ENCODE measurements at regions not wholly inside any gene's neighbourhood (a gene's known extent, or its start where the extent isn't known, plus 50 kb on each side); places are given as distances from the start of the nearest gene placed in this dataset.
A peak's percentile ranks its signal among the peaks of the same experiment; 100 is the strongest.
"Not testable (repeated sequence)": the region's sequence is repeated elsewhere in the genome, so short reads cannot be mapped to it uniquely, and the experiment has no call there.

GRCh38 chr6:137625100-137625661, 131.0 kb upstream of the OLIG3 start:
- DNase-seq = no peak

DNA sequence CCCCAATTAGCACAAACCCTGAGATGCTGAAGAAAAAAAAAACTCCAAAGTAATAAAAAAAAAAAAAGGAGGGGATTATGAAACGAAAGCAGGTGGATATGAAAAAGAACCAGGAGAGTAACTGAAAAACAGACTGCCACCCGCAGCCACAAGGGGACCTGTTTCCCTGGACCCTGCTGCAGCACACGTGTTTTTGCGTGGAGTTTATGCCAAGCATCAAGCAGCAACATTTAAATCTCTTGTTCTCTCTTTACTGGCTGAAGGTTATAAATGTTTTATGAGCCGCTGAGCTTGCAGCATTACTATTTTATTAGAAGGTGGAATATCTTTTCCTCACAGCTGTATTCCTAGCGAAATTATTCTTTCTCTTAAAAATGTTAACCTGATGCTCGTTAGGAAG, 131.6 kb upstream of the OLIG3 start:
- DNase-seq = no peak

- no peak for DNase-seq
Measured at GRCh38 chr6:137630666-137631065, 136.5 kb upstream of the OLIG3 start.

DNA sequence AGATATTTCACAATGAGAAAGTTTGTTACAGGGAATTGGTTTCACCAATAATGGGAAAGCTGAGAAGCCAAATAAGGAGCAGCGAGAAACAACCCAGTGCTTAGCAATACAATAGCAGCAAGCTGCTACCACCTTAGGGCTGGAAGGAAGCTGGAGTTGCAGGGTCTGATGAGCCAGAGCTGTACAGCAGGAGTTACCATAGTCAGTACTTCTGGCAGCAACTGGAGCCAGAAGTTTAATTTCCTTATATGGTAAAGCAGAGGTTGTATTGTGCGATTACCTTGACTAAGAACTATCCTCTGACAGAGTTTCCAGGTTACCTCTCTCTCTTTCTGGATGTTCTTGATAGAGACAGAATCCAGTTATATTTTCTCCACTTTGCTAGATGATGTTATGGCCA, 137.1 kb upstream of the OLIG3 start:
- peak; percentile 68 for DNase-seq

DNA sequence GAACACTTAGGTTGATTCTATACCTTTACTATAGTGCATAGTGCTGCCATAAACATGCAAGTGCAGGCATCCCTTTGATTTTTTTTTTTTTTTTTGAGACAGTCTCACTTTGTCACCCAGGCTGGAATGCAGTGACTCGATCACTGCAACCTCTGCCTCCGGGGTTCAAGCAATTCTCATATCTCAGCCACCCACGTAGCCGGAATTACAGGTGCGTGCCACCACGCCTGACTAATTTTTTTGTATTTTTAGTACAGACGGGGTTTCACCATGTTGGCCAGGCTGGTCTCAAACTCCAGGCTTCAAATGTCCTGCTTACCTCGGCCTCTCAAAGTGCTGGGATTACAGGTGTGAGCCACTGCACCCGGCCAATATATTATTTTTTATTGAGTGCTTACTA, 140.0 kb upstream of the OLIG3 start:
- DNase-seq = not testable (repeated sequence)

- peak; percentile 96 for DNase-seq
Measured at GRCh38 chr6:137637121-137637520, 142.9 kb upstream of the OLIG3 start.

DNA sequence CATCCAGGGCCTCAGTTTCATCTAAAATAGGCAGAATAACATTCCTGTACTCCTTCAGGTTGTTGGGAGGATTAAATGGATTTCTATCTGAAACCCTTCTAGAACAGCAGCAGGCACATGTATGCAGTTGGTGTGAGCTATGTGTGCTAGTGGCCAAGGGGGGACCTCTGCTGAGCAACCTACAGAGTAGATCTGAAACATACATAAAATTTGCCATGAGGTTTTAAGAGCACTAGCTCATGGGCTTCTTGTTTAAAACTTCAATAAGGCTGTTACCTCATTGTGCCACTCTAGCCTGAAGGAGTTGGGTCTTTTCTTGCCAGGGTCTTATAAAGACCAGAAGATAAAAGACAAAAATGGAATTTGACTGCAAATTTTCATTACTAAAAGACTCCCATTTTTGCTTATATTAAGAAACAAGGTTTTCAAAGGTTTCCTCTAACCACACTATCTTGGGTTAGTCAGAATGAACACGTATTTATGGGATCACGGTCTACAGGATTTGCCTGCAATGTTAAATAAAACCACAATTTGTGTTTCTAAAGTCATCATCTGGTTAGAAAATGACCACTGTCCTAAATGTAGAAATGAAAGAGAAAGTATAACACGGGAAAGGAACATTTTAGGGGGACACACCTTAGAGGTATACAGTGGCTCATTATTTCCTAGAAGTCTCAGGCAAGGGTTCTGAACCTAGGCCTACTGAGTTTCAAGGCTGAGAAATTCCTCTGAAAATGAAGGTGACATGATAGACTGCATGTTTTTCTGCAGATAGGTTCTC, 144.9 kb upstream of the OLIG3 start:
- DNase-seq = no peak

- DNase-seq = no peak
Measured at GRCh38 chr6:137640086-137640485, 145.9 kb upstream of the OLIG3 start.

DNA sequence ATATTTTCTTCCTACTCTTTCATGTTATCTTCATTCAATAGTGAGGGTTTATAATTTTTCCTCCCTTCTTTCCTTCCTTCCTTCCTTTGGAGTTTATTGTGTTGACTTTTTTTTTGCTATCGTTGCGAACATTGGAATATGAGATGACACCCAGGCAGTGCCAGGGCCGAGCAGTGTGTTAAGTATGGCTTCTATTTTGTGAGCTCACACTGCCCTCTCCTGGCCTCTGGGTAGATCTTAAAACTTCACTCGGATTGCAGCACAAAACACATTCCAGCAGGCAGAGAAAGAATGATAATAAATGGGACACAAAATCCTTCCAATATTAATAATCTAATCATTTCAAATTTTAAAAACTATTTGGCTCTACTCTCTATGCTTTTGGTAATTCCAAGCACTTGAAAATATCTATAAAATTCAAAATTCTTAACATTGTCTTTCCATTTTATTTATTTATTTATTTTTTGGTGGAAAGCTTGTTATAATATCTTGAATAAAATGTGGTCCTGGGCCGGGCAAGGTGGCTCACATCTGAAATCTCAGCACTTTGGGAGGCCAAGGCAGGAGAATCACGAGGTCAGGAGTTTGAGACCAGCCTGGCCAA, 147.4 kb upstream of the OLIG3 start:
- peak; percentile 70 for DNase-seq

GRCh38 chr6:137643210-137643609, 149.0 kb upstream of the OLIG3 start:
- not testable (repeated sequence) for DNase-seq

DNA sequence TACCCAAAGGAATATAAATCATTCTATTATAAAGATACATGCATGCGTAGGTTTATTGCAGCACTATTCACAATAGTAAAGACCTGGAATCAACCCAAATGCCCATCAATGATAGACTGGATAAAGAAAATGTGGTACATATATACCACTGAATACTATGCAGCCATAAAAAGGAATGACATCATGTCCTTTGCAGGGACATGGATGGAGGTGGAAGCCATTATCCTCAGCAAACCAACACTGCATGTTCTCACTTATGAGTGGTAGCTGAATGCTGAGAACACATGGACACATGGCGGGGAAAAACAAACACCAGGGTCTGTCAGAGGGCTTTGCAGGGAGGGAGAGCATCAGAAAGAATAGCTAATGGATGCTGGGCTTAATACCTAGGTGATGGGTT, 149.4 kb upstream of the OLIG3 start:
- DNase-seq = not testable (repeated sequence)

DNA sequence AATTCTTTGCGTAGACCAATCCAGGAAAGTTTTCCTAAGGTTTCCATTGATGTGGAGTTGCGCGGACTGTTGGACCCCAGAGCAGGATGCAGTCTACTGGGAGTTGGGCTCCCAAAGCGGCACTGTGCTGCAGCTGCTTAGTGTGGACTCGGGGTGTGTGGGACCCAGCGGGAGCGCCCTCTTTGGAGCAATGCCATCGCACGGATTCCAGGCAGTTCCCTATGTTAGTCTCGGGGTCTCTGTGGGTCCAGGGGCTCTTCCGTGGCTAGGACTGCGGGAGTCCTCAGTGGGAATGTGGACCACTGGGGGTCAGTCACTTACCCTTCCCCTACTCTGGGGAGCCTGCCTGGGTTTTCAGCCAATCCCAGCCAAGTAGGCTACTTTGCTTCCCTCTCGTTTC, 151.7 kb upstream of the OLIG3 start:
- no peak for DNase-seq

GRCh38 chr6:137646484-137646883, 152.3 kb upstream of the OLIG3 start:
- DNase-seq = no peak

DNA sequence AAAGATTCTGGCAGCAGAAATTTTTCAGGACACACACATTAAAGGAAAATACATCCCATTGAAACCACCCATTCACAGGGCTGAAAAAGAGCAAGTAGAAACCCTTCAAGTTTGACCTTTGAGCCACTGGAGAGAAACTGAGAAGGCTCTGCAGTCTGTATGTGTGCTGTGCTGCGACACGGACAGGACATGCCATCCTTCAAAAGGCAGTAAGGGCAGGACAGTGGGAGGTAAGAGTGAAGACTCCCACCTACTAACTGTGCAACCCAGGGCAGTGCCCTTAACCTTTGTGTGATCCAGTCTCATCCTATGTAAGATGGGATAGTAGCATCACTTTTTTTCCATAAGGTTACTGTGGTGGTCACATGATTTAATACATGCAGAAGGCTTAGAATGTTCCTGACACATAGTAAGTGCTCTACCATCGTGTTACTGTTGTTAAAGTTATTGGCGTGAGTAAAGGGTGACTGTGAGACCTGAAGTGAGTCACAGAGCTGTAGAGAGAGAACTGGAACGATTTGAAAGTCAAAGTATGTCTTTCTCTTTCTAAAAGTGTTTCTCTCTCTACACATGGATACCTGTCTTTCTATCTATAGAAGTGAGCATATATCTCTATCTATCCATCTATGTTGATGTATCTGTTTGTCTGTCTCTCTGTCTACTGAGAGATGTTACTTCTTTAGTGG, 153.7 kb upstream of the OLIG3 start:
- DNase-seq = no peak

GRCh38 chr6:137650720-137651119, 156.5 kb upstream of the OLIG3 start:
- no peak for DNase-seq

DNA sequence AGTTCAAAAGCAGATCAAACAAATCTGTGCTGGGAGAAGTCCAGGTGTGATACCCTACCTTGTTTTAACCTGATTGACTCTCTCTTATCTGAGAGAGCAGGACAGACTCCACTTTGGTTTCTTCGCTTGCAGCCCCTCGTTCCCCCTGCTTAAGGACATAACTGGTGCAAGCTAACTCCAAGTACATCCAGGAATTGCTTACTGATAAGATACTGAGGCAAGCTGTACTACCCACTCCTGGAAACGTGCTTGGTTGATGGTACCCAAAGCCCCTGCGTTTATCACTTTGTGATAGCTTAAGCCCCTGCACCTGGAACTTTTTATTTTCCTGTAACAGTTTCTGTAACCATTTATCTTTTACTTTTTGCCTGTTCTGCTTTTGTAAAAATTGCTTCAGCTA, 157.0 kb upstream of the OLIG3 start:
- DNase-seq = no peak

DNA sequence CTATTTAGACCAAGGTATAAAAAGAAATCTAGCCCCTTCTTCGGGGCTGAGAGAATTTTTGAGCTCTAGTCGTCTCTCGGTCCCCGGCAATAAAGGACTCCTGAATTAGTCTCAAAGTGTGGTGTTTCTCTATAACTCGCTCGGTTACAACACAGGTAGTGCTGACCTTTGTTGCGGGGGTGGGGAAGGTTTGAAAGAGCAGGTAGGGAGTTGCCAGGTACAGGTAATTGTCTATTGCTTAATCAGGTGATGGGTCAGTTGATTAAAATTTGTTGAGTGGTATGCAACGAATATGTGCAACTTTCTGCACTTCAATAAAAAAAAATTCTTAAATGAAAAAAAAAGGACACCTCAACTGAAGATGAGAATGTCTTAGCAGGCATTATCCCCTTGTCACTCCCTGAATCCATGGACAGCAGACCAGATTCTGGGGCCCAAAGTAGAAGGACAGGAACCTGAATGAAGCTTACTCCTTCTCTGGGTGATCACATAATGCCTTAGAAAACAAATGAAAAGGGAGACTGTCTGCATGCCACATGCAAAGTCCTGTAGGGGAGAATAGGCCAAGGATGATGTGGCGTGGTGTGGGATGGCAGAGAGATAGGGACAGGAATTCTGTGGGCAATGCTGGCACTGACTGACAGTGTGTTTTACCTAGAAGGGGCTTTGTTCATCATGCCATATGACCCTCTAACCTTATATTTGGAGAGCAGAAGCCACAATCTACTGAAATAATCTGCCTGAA, 157.6 kb upstream of the OLIG3 start:
- DNase-seq = no peak

DNA sequence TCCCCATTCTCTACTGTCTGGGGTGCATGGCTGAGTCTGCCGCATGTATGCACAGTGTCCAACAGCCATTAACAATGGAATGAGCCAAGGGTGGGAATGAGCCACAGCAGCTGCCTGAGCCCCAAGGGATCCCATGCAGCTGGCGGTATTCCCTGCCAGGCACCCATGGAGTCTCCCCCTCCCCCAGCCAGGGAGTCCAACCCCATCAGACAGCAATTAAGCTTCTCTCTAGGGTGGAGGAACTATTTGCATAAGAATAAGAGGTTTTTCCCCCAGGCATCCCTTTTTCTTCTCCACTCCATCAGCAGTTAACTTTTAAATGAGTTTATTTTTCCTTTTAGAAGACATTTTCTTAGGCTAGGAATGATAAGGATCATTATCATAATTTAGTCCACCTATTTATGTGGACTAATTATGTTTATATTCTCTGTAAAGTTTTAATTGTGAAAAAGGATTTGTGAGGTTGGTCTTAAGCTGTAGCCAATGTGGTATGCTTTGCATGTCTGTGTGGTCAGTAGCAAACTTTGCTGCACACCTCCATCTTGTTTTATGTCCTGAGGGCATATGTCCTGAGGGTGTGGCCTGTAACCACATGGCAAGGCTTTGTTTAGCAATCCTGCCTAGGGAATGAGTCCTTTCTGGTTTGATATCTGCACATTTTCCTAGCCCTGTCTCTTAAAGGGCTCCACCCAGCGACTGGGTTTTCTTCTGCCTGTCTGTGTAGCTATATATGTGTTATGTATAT, 158.9 kb upstream of the OLIG3 start:
- DNase-seq = no peak

- DNase-seq = no peak
Measured at GRCh38 chr6:137653706-137654059, 159.5 kb upstream of the OLIG3 start.

- DNase-seq = no peak
Measured at GRCh38 chr6:137654365-137654981, 160.3 kb upstream of the OLIG3 start.

DNA sequence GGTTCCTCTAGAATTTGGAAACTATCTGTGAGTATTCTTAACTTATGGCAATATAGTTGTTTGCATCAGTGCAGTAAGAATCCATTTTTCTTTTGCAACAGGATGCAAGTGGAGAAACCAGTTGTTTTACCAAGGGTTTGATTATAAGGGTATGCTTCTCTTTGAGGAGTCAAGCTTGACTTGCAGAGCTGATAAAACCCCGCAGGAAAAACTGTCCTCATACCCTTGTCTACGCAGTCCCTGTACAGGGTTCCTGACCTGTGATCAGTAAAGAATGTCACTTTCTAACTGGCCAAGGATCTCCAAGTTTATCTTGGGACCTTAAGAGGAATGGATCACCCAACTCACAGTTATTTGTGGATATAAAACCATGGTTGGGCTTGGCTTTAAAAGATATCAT, 161.1 kb upstream of the OLIG3 start:
- no peak for DNase-seq

DNA sequence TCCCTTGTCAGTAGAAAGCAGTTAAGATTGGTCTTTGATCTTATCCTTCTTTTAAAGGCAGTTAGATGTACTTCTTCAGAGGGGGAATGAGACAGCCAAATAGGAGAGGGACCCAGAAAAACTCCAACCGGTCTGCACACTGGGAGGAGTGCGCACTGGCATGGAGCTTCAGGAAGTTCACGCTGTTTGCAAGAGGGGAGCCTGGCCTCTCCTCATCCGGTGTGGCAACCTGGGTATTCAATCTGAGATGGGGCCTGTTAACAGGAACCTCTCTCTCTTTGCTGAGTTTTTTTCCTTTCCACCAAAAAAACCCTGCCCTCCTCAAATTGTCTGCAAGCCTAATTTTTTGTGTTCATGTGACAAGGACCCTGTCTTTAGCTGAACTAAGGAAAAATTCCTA, 162.5 kb upstream of the OLIG3 start:
- DNase-seq = no peak
